HG02759 (cell line): ENCODE measurements at regions not wholly inside any gene's neighbourhood (a gene's known extent, or its start where the extent isn't known, plus 50 kb on each side); places are given as distances from the start of the nearest gene placed in this dataset.

Source experiments
- ATAC-seq: cut with Tn5 transposase; IDR thresholded peaks from one replicate; pipeline ENCODE4 v1.9.1; 2021; ENCODE audit warnings: mild to moderate bottlenecking, moderate library complexity; ENCODE audit not compliant: unreplicated experiment

- no peak for ATAC-seq
Observed at GRCh38 chr6:147063469-147064031, 140.7 kb upstream of the STXBP5 start.

- ATAC-seq, result no peak
Observed at GRCh38 chr6:147065786-147066185, 138.4 kb upstream of the STXBP5 start.

GRCh38 chr6:147067184-147067583 is 137.0 kb upstream of the STXBP5 start:
- no peak for ATAC-seq

- no peak for ATAC-seq
Observed at GRCh38 chr6:147071776-147072175, 132.4 kb upstream of the STXBP5 start.

GRCh38 chr6:147075381-147075780 is 128.8 kb upstream of the STXBP5 start:
- no peak for ATAC-seq

- no peak for ATAC-seq
Observed at GRCh38 chr6:147077251-147077650, 127.0 kb upstream of the STXBP5 start.

GRCh38 chr6:147078106-147078505 is 126.1 kb upstream of the STXBP5 start:
- ATAC-seq, result no peak

GRCh38 chr6:147078602-147079001 is 125.6 kb upstream of the STXBP5 start:
- no peak for ATAC-seq

- ATAC-seq, result no peak
Observed at GRCh38 chr6:147080225-147080624, 124.0 kb upstream of the STXBP5 start.

- no peak for ATAC-seq
Observed at GRCh38 chr6:147081076-147081609, 123.1 kb upstream of the STXBP5 start.

- no peak for ATAC-seq
Observed at GRCh38 chr6:147087641-147088040, 116.6 kb upstream of the STXBP5 start.

GRCh38 chr6:147088861-147089260 is 115.4 kb upstream of the STXBP5 start:
- ATAC-seq, result no peak

GRCh38 chr6:147095316-147095715 is 108.9 kb upstream of the STXBP5 start:
- ATAC-seq, result no peak

GRCh38 chr6:147099974-147100373 is 104.2 kb upstream of the STXBP5 start:
- no peak for ATAC-seq

GRCh38 chr6:147103007-147103406 is 101.2 kb upstream of the STXBP5 start:
- no peak for ATAC-seq

- no peak for ATAC-seq
Observed at GRCh38 chr6:147103694-147104093, 100.5 kb upstream of the STXBP5 start.

- no peak for ATAC-seq
Observed at GRCh38 chr6:147105786-147106185, 98.4 kb upstream of the STXBP5 start.

GRCh38 chr6:147106759-147107401 is 97.3 kb upstream of the STXBP5 start:
- no peak for ATAC-seq

- ATAC-seq, result no peak
Observed at GRCh38 chr6:147108259-147108910, 95.8 kb upstream of the STXBP5 start.

GRCh38 chr6:147109707-147110106 is 94.5 kb upstream of the STXBP5 start:
- no peak for ATAC-seq

- ATAC-seq, result no peak
Observed at GRCh38 chr6:147116056-147116455, 88.2 kb upstream of the STXBP5 start.

GRCh38 chr6:147117011-147117410 is 87.2 kb upstream of the STXBP5 start:
- ATAC-seq, result no peak
